ENCODE measurements at regions not wholly inside any gene's neighbourhood (a gene's known extent, or its start where the extent isn't known, plus 50 kb on each side); places are given as distances from the start of the nearest gene placed in this dataset.

GRCh38 chr5:123696921-123697341, 185.0 kb downstream of the CSNK1G3 start:
- H3K27ac ChIP-seq (ENCODE audit: low read depth in 1 of 2, low read length in 2 of 2): no peak overlapping the region
- TF ChIP-seq RAD21 (IDR thresholded peaks at IDR 0.05) (peak in 1 of 2 donors; percentile 8), ATF3 (IDR thresholded peaks at IDR 0.05) (no peak), CTCF (IDR thresholded peaks at IDR 0.05; ENCODE audit: low read depth, low read length, missing input control) (no peak), HNF4A (conservative IDR thresholded peaks at IDR 0.05) (no peak)
- H3K4me3 ChIP-seq (ENCODE audit: low read depth in 1 of 3, low read length in 3 of 3): no peak overlapping the region
- WGBS: 67% methylated on average over 4 of the region's 4 CpGs
- H3K9me3 ChIP-seq (ENCODE audit: control insufficient read depth in 4 of 4, low read length in 3 of 4): no peaks in the 10 kb centered on the region
- DNase-seq (ENCODE audit: low spot score): no peak
- H3K9ac ChIP-seq (ENCODE audit: low read depth in 1 of 2, low read length in 2 of 2): no peak overlapping the region
- no peaks in the 10 kb centered on the region for H3K27me3 ChIP-seq (ENCODE audit: control insufficient read depth in 4 of 4, insufficient read depth in 4 of 4, low read length in 3 of 4)
- no peaks in the 10 kb centered on the region for H3K4me1 ChIP-seq (ENCODE audit: control insufficient read depth in 4 of 4, insufficient read depth in 4 of 4, low read length in 3 of 4)
- no peaks in the 10 kb centered on the region for H3K36me3 ChIP-seq (ENCODE audit: control insufficient read depth in 4 of 4, insufficient read depth in 3 of 4, low read depth in 1 of 4, low read length in 3 of 4)

GRCh38 chr5:123690821-123691220, 178.8 kb downstream of the CSNK1G3 start:
- no peak for DNase-seq (ENCODE audit: low spot score)
- H3K36me3 ChIP-seq (ENCODE audit: control insufficient read depth in 4 of 4, insufficient read depth in 3 of 4, low read depth in 1 of 4, low read length in 3 of 4): no peaks in the 10 kb centered on the region
- H3K9ac ChIP-seq (ENCODE audit: low read depth in 1 of 2, low read length in 2 of 2): no peak overlapping the region
- no peak for TF ChIP-seq HNF4G (IDR thresholded peaks at IDR 0.05)
- no peak for TF ChIP-seq SP1 (IDR thresholded peaks at IDR 0.05)
- no peak for TF ChIP-seq TAF1 (conservative IDR thresholded peaks at IDR 0.05)
- no peak for TF ChIP-seq EGR1 (IDR thresholded peaks at IDR 0.05; ENCODE audit: low read depth in 2 of 2)
- TF ChIP-seq HNF4A (conservative IDR thresholded peaks at IDR 0.05): no peak
- no peak for TF ChIP-seq JUND (IDR thresholded peaks at IDR 0.05)
- TF ChIP-seq YY1 (IDR thresholded peaks at IDR 0.05): no peak
- no peak for TF ChIP-seq CTCF (IDR thresholded peaks at IDR 0.05; ENCODE audit: low read depth, low read length, missing input control)
- no peak for TF ChIP-seq GABPA (IDR thresholded peaks at IDR 0.05 in 1 of 2, conservative IDR thresholded peaks at IDR 0.05 in 1 of 2)
- TF ChIP-seq ZBTB33 (IDR thresholded peaks at IDR 0.05): no peak
- H3K4me1 ChIP-seq (ENCODE audit: control insufficient read depth in 4 of 4, insufficient read depth in 4 of 4, low read length in 3 of 4): no peaks in the 10 kb centered on the region
- peaks cover 0 to 6% (median 0%) of the 10 kb centered on the region in 4 donors for H3K9me3 ChIP-seq (ENCODE audit: control insufficient read depth in 4 of 4, low read length in 3 of 4)
- no peak overlapping the region for H3K4me3 ChIP-seq (ENCODE audit: low read depth in 1 of 3, low read length in 3 of 3)
- H3K27ac ChIP-seq (ENCODE audit: low read depth in 1 of 2, low read length in 2 of 2): no peak overlapping the region
- no peaks in the 10 kb centered on the region for H3K27me3 ChIP-seq (ENCODE audit: control insufficient read depth in 4 of 4, insufficient read depth in 4 of 4, low read length in 3 of 4)

GRCh38 chr5:123681061-123681460, 169.1 kb downstream of the CSNK1G3 start:
- no peak for DNase-seq (ENCODE audit: low spot score)
- H3K27ac ChIP-seq (ENCODE audit: low read depth in 1 of 2, low read length in 2 of 2): no peak overlapping the region
- H3K9me3 ChIP-seq (ENCODE audit: control insufficient read depth in 4 of 4, low read length in 3 of 4): peaks cover 0 to 2% (median 2%) of the 10 kb centered on the region in 4 donors
- no peaks in the 10 kb centered on the region for H3K27me3 ChIP-seq (ENCODE audit: control insufficient read depth in 4 of 4, insufficient read depth in 4 of 4, low read length in 3 of 4)
- no peaks in the 10 kb centered on the region for H3K36me3 ChIP-seq (ENCODE audit: control insufficient read depth in 4 of 4, insufficient read depth in 3 of 4, low read depth in 1 of 4, low read length in 3 of 4)
- H3K4me3 ChIP-seq (ENCODE audit: low read depth in 1 of 3, low read length in 3 of 3): no peak overlapping the region
- TF ChIP-seq RXRA (IDR thresholded peaks at IDR 0.05) (peak in 1 of 2 donors; percentile 4), YY1 (IDR thresholded peaks at IDR 0.05) (no peak)
- H3K9ac ChIP-seq (ENCODE audit: low read depth in 1 of 2, low read length in 2 of 2): no peak overlapping the region
- H3K4me1 ChIP-seq (ENCODE audit: control insufficient read depth in 4 of 4, insufficient read depth in 4 of 4, low read length in 3 of 4): no peaks in the 10 kb centered on the region
